K562 (cell line): ENCODE measurements at regions not wholly inside any gene's neighbourhood (a gene's known extent, or its start where the extent isn't known, plus 50 kb on each side); places are given as distances from the start of the nearest gene placed in this dataset.
A peak's percentile ranks its signal among the peaks of the same experiment; 100 is the strongest.

Source experiments
- ATAC-seq: fragments of 200-7000 bp; cut with Tn5 transposase; 3 replicates; pipeline ENCODE4 v1.9.1; 2020; ENCODE audit warnings: moderate library complexity
- BruUV-seq: library from RNA; stranded (reverse); fragments of 400-500 nt; replicated peaks from 2 replicates; lab custom pipeline; 2021; lab: Mats Ljungman, UMichigan
- CTCF ChIA-PET: fragments of 300-600 bp; formaldehyde crosslinking; extraction: SDS; loops from one replicate; lab custom pipeline; 2021; ENCODE audit warnings: low intra/inter-chr PET ratio; lab: Yijun Ruan, JAX
- POLR2A ChIA-PET: fragments of 300-600, 350-650 bp; sonication (Branson Sonifier 250); formaldehyde crosslinking; extraction: SDS; loops from one replicate; lab custom pipeline; 2021; ENCODE audit warnings: antibody characterized with exemption, inconsistent platforms; lab: Yijun Ruan, JAX
- DNase-seq, 4 experiments: peaks; one replicate each; pipeline versions ENCODE4 v3.0.0 to v3.0.0-alpha.2; 2011 to 2018; ENCODE audit warnings: low spot score in 3 of 4, mixed read lengths in 3 of 4; ENCODE audit errors: extremely low read depth in 1 of 4
- FAIRE-seq: peaks from 2 replicates; lab custom pipeline; 2011; peaks lifted over from hg19 to GRCh38; lab: Jason Lieb, UNC
- H2AFZ ChIP-seq: 2 replicates; pipeline ENCODE4 v1.6.0; 2011; ENCODE audit warnings: low read depth, low read length, control low read depth, inconsistent platforms
- H3K27ac ChIP-seq: fragments of 200-600 bp; 3 replicates; pipeline ENCODE4 v1.8.0; 2011; ENCODE audit warnings: low read depth, mild to moderate bottlenecking, control low read depth, inconsistent platforms, low read length, moderate library complexity, mixed read lengths; ENCODE audit errors: extremely low read depth
- H3K27me3 ChIP-seq, 2 experiments: fragments of 300-600 bp in 1 of 2; 2 replicates in 1 of 2; 3 replicates in 1 of 2; pipeline versions ENCODE4 v1.6.0 to v1.8.0; 2011; ENCODE audit warnings: inconsistent platforms in 2 of 2, low read length in 2 of 2, mild to moderate bottlenecking in 1 of 2, mixed read lengths in 1 of 2, moderate library complexity in 1 of 2; ENCODE audit not compliant: control insufficient read depth in 2 of 2, insufficient read depth in 2 of 2
- H3K36me3 ChIP-seq: fragments of 300-600 bp; 3 replicates; pipeline ENCODE4 v1.8.0; 2011; ENCODE audit warnings: mild to moderate bottlenecking, low read length, inconsistent platforms; ENCODE audit not compliant: control insufficient read depth, insufficient read depth
- H3K4me1 ChIP-seq, 2 experiments: fragments of 200-600 bp in 1 of 2; replicated peaks in 1 of 2; 2 replicates in 1 of 2; 3 replicates in 1 of 2; pipeline versions ENCODE4 v1.5.1 to v1.8.0; 2011; ENCODE audit warnings: inconsistent platforms in 2 of 2, low read length in 2 of 2, mild to moderate bottlenecking in 1 of 2, mixed read lengths in 1 of 2, moderate library complexity in 1 of 2; ENCODE audit not compliant: control insufficient read depth in 2 of 2, insufficient read depth in 2 of 2
- H3K4me2 ChIP-seq: 2 replicates; pipeline ENCODE4 v1.6.1; 2011; ENCODE audit warnings: low read length, control low read depth, inconsistent platforms, mixed read lengths; ENCODE audit not compliant: insufficient read depth
- H3K4me3 ChIP-seq: fragments of 200-600 bp; sonication (generic), shearing (Covaris generic); 2 replicates; pipeline ENCODE4 v1.5.1; 2016; ENCODE audit warnings: control low read depth, inconsistent platforms
- H3K79me2 ChIP-seq: fragments of 200-600 bp; 3 replicates; pipeline ENCODE4 v1.8.0; 2011; ENCODE audit warnings: low read length, inconsistent platforms; ENCODE audit not compliant: control insufficient read depth, insufficient read depth
- H3K9ac ChIP-seq, 2 experiments: 2 replicates each; pipeline versions ENCODE4 v1.6.0 to v1.6.1; 2011; ENCODE audit warnings: low read depth in 2 of 2, low read length in 2 of 2, control low read depth in 1 of 2, inconsistent platforms in 1 of 2, mild to moderate bottlenecking in 1 of 2, mixed read lengths in 1 of 2; ENCODE audit not compliant: insufficient read depth in 1 of 2
- H3K9me1 ChIP-seq: one replicate; pipeline ENCODE4 v1.6.0; 2011; ENCODE audit warnings: inconsistent platforms, mild to moderate bottlenecking, low read length, moderate library complexity; ENCODE audit not compliant: control insufficient read depth, insufficient read depth
- H3K9me3 ChIP-seq: replicated peaks from 2 replicates; pipeline ENCODE4 v1.5.1; 2011; ENCODE audit warnings: low read depth, low read length, inconsistent platforms; ENCODE audit not compliant: control insufficient read depth, insufficient read depth
- H4K20me1 ChIP-seq: replicated peaks from 2 replicates; pipeline ENCODE4 v1.6.1; 2011; ENCODE audit warnings: low read length, inconsistent platforms, mixed read lengths; ENCODE audit not compliant: control insufficient read depth, insufficient read depth
- CGGBP1 ChIP-seq: fragments of 250-450 bp; sonication (Bioruptor Pico); IDR thresholded peaks from 2 replicates; pipeline ENCODE4 v1.9.0; 2021; ENCODE audit warnings: mild to moderate bottlenecking
- HDAC3 ChIP-seq: fragments of 450-650 bp; IDR thresholded peaks from 2 replicates; pipeline ENCODE4 v1.6.1; 2018; ENCODE audit warnings: borderline replicate concordance, mild to moderate bottlenecking, moderate library complexity; ENCODE audit not compliant: partially characterized antibody
- HNRNPH1 ChIP-seq: fragments of 200-400 bp; formaldehyde crosslinking; optimal IDR thresholded peaks from 2 replicates; pipeline ENCODE3; 2017; ENCODE audit warnings: low read depth, mild to moderate bottlenecking, low read length, moderate library complexity
- ILK ChIP-seq: fragments of 450-650 bp; IDR thresholded peaks from 2 replicates; pipeline ENCODE4 v1.6.1; 2016; ENCODE audit warnings: missing genetic modification characterization, low read depth, mild to moderate bottlenecking, missing compliant biosample characterization, moderate library complexity, borderline replicate concordance
- KDM5B ChIP-seq: fragments of 200-600 bp; sonication (generic); IDR thresholded peaks from 2 replicates; pipeline ENCODE4 v1.6.1; 2012; ENCODE audit warnings: low read depth, mild to moderate bottlenecking, moderate library complexity, low read length, control low read depth, inconsistent platforms; ENCODE audit not compliant: insufficient replicate concordance
- MAFF ChIP-seq: IDR thresholded peaks from 2 replicates; pipeline ENCODE4 v1.6.1; 2012; ENCODE audit warnings: low read length, improper control_type of control experiment
- NFIC ChIP-seq: fragments of 450-650 bp; IDR thresholded peaks from 2 replicates; pipeline ENCODE4 v1.6.1; 2017; ENCODE audit warnings: mild to moderate bottlenecking, inconsistent platforms
- POU5F1 ChIP-seq: fragments of 150-350 bp; IDR thresholded peaks from 2 replicates; pipeline ENCODE4 v1.6.1; 2014; ENCODE audit warnings: borderline replicate concordance, low read length, low read depth, mild to moderate bottlenecking; ENCODE audit not compliant: partially characterized antibody
- TCF7 ChIP-seq: sonication (generic); IDR thresholded peaks from 2 replicates; pipeline ENCODE4 v1.6.1; 2016; ENCODE audit warnings: antibody characterized with exemption, borderline replicate concordance
- U2AF1 ChIP-seq: fragments of 200-400 bp; formaldehyde crosslinking; optimal IDR thresholded peaks from 2 replicates; pipeline ENCODE3; 2017; ENCODE audit warnings: mild to moderate bottlenecking, low read depth, low read length, moderate library complexity
- XRCC5 ChIP-seq: fragments of 200-400 bp; formaldehyde crosslinking; IDR thresholded peaks from 2 replicates; pipeline ENCODE4 v1.6.1; 2017; ENCODE audit warnings: low read depth, mild to moderate bottlenecking, low read length
- ZFP36 ChIP-seq: fragments of 150-350 bp; IDR thresholded peaks from 2 replicates; pipeline ENCODE4 v1.6.1; 2018; ENCODE audit warnings: low read length, low read depth; ENCODE audit not compliant: partially characterized antibody
- ZNF436 ChIP-seq: fragments of 250-450, 450-650 bp; sonication (Bioruptor Pico); formaldehyde crosslinking; IDR thresholded peaks from 2 replicates; pipeline ENCODE4 v1.7.0; 2020; ENCODE audit warnings: mild to moderate bottlenecking
- ZNF449 ChIP-seq: fragments of 250-450 bp; sonication (Bioruptor Pico); IDR thresholded peaks from 2 replicates; pipeline ENCODE4 v1.8.0; 2022; ENCODE audit warnings: moderate library complexity, mild to moderate bottlenecking, inconsistent platforms
- ZNF76 ChIP-seq: fragments of 250-450 bp; sonication (Bioruptor Pico); IDR thresholded peaks from 2 replicates; pipeline ENCODE4 v1.4.0; 2020; ENCODE audit warnings: mild to moderate bottlenecking, moderate library complexity, borderline replicate concordance
- ZNF77 ChIP-seq: fragments of 250-450 bp; sonication (Bioruptor Pico); IDR thresholded peaks from 2 replicates; pipeline ENCODE4 v1.5.0; 2020
- WGBS: fragments of 100-300 bp; shearing (Covaris generic); methylation state at CpG from one replicate; pipeline ENCODE4 v1.1.6; 2016; ENCODE audit warnings: low coverage, mixed read lengths; ENCODE audit not compliant: insufficient coverage; ENCODE audit errors: missing lambda C conversion rate; 5-methylcytosine and 5-hydroxymethylcytosine counted together
- in situ Hi-C: fragments of 300-500 bp; cut with MboI; formaldehyde crosslinking; loops from 4 replicates; pipeline ENCODE4 v1.15.0; 2018; ENCODE audit warnings: inconsistent platforms, mixed read lengths
- intact Hi-C: fragments of 100-400 bp; cut with micrococcal nuclease; formaldehyde crosslinking; loops from 2 replicates; pipeline ENCODE4 v1.14.2; 2022

DNA sequence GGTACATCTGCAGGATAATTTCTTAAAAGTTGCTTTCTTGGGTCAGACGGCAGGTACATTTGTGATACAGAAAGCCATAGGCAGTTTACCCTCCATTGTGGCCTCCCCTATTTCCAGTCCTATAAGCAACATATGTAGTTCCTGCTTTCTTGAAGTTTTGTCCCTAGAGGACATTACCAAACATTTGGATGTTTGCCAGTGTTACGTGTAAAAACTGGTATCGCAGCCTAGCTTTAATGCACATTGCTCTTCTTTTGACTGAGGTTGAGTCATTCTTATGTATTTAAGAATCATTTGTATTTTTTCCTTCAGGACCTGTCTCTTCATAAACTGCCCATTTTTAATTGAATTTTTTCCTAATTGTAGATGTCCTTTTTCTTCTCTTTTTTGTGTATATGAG lies 114.3 kb downstream of the DIPK2A start:
- no TSS peak for BruUV-seq
- Histone ChIP-seq H4K20me1 (no peaks in the 10 kb centered on the region), H3K36me3 (no peaks in the 10 kb centered on the region), H2AFZ (no peak overlapping the region), H3K27me3 (no peaks in the 10 kb centered on the region), H3K9me3 (no peaks in the 10 kb centered on the region), H3K27ac (no peak overlapping the region), H3K9ac (no peak overlapping the region), H3K4me2 (no peak overlapping the region), H3K79me2 (no peaks in the 10 kb centered on the region), H3K4me1 (no peaks in the 10 kb centered on the region), H3K4me3 (no peak overlapping the region), H3K9me1 (no peaks in the 10 kb centered on the region)
- 0% methylated on average over 3 of the region's 3 CpGs for WGBS
- no peak for TF ChIP-seq POU5F1
- TF ChIP-seq NFIC: peak; percentile 80
- in situ Hi-C loops: no loop called here
- ChIA-PET POLR2A (no interaction called here), CTCF (no interaction called here)
- DNase-seq: peak in 2 of 4 experiments; percentile 5 to 6
- no peak for ATAC-seq
- FAIRE-seq: no peak
- intact Hi-C loops: no loop called here

GRCh38 chr3:144096016-144096415 lies 124.4 kb downstream of the DIPK2A start:
- H3K4me2 ChIP-seq: no peak overlapping the region
- H2AFZ ChIP-seq: no peak overlapping the region
- WGBS: 2% methylated on average over 3 of the region's 3 CpGs
- no peaks in the 10 kb centered on the region for H3K4me1 ChIP-seq
- ATAC-seq (no peak), FAIRE-seq (no peak), DNase-seq (no peak)
- intact Hi-C loops: no loop called here
- no peak overlapping the region for H3K9ac ChIP-seq
- no TSS peak for BruUV-seq
- ChIA-PET CTCF (no interaction called here), POLR2A (interaction anchor here (0.7 kb wide), 1 partner anchor 218 kb away, joined by 3 read pairs; no protein-coding TSS in a partner anchor)
- no peaks in the 10 kb centered on the region for H3K27me3 ChIP-seq
- no peaks in the 10 kb centered on the region for H4K20me1 ChIP-seq
- H3K9me3 ChIP-seq: 0 out of 2 replicates have a peak, but pooled peaks cover 1% of the 10 kb centered on the region
- no peaks in the 10 kb centered on the region for H3K79me2 ChIP-seq
- no peaks in the 10 kb centered on the region for H3K9me1 ChIP-seq
- in situ Hi-C loops: no loop called here
- no peak overlapping the region for H3K4me3 ChIP-seq
- H3K36me3 ChIP-seq: no peaks in the 10 kb centered on the region
- no peak overlapping the region for H3K27ac ChIP-seq
- TF ChIP-seq ZNF77 (no peak), ZFP36 (no peak), KDM5B (no peak), HDAC3 (no peak), HNRNPH1 (no peak), ILK (tag) (no peak), ZNF76 (CRISPR knock-in tag) (no peak), ZNF436 (no peak), XRCC5 (no peak), TCF7 (no peak), MAFF (no peak), ZNF449 (CRISPR knock-in tag) (no peak), U2AF1 (no peak), CGGBP1 (CRISPR knock-in tag) (no peak)
